Peyer's patch (tissue), 4 donors: ENCODE measurements at regions not wholly inside any gene's neighbourhood (a gene's known extent, or its start where the extent isn't known, plus 50 kb on each side); places are given as distances from the start of the nearest gene placed in this dataset.

Source experiments
- POLR2A ChIP-seq, 2 donors: fragments of 450-650 bp; IDR thresholded peaks; one replicate each; pipeline ENCODE4 v1.5.1; 2017; ENCODE audit warnings: antibody characterized with exemption in 2 of 2, mild to moderate bottlenecking in 2 of 2, moderate library complexity in 2 of 2
- TF ChIP-seq, protein P1 (sequence below), 6 experiments: fragments of 450-650 bp in 4 of 6; fragments of 200-600 bp in 2 of 6; sonication (generic) in 1 of 6; IDR thresholded peaks; one replicate each; pipeline ENCODE4 v1.5.1; 2017 to 2019; ENCODE audit warnings: antibody characterized with exemption in 6 of 6, mild to moderate bottlenecking in 3 of 6, moderate library complexity in 1 of 6

GRCh38 chr4:134722306-134722705 is 520.7 kb upstream of the PABPC4L start:
- TF ChIP-seq, protein P1, sequence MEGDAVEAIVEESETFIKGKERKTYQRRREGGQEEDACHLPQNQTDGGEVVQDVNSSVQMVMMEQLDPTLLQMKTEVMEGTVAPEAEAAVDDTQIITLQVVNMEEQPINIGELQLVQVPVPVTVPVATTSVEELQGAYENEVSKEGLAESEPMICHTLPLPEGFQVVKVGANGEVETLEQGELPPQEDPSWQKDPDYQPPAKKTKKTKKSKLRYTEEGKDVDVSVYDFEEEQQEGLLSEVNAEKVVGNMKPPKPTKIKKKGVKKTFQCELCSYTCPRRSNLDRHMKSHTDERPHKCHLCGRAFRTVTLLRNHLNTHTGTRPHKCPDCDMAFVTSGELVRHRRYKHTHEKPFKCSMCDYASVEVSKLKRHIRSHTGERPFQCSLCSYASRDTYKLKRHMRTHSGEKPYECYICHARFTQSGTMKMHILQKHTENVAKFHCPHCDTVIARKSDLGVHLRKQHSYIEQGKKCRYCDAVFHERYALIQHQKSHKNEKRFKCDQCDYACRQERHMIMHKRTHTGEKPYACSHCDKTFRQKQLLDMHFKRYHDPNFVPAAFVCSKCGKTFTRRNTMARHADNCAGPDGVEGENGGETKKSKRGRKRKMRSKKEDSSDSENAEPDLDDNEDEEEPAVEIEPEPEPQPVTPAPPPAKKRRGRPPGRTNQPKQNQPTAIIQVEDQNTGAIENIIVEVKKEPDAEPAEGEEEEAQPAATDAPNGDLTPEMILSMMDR (IDR thresholded peaks at IDR 0.05), result no peak
- TF ChIP-seq POLR2A (IDR thresholded peaks at IDR 0.05), result no peak
